ENCODE measurements at regions not wholly inside any gene's neighbourhood (a gene's known extent, or its start where the extent isn't known, plus 50 kb on each side); places are given as distances from the start of the nearest gene placed in this dataset.

DNA sequence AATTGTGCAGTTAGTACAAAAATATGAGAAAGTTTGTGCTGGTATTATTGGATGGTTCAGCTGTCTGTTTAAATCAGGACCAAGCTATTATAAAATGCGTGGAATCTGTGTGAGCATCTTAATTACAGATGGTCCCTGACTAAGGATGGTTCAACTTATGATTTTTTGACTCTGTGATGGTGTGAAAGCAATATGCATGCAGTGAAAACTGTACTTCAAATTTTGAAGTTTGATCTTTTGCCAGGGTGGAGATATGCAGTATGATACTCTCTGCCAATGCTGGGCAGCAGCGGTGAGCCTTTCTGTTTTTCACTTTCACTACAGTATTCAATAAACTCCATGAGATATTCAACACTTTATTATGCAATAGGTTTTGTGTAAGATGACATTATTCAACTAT, 189.3 kb downstream of the CHST1 start:
- H3K4me3 ChIP-seq (replicated peaks; ENCODE audit: insufficient read depth, low read length), result no peak overlapping the region
- no peak overlapping the region for H3K27ac ChIP-seq (replicated peaks)
- H3K27me3 ChIP-seq (ENCODE audit: insufficient read depth, poor library complexity, severe bottlenecking), result no peaks in the 10 kb centered on the region
- no peak for DNase-seq (ENCODE audit: low read depth in 1 of 2, low spot score in 1 of 2)
- TF ChIP-seq SPI1 (IDR thresholded peaks at IDR 0.05; ENCODE audit: borderline replicate concordance, low read depth) (no peak), GABPA (IDR thresholded peaks at IDR 0.05; ENCODE audit: low read depth) (no peak), POLR2AphosphoS5 (IDR thresholded peaks at IDR 0.05; ENCODE audit: low read depth) (no peak)
- TF ChIP-seq, protein P1, sequence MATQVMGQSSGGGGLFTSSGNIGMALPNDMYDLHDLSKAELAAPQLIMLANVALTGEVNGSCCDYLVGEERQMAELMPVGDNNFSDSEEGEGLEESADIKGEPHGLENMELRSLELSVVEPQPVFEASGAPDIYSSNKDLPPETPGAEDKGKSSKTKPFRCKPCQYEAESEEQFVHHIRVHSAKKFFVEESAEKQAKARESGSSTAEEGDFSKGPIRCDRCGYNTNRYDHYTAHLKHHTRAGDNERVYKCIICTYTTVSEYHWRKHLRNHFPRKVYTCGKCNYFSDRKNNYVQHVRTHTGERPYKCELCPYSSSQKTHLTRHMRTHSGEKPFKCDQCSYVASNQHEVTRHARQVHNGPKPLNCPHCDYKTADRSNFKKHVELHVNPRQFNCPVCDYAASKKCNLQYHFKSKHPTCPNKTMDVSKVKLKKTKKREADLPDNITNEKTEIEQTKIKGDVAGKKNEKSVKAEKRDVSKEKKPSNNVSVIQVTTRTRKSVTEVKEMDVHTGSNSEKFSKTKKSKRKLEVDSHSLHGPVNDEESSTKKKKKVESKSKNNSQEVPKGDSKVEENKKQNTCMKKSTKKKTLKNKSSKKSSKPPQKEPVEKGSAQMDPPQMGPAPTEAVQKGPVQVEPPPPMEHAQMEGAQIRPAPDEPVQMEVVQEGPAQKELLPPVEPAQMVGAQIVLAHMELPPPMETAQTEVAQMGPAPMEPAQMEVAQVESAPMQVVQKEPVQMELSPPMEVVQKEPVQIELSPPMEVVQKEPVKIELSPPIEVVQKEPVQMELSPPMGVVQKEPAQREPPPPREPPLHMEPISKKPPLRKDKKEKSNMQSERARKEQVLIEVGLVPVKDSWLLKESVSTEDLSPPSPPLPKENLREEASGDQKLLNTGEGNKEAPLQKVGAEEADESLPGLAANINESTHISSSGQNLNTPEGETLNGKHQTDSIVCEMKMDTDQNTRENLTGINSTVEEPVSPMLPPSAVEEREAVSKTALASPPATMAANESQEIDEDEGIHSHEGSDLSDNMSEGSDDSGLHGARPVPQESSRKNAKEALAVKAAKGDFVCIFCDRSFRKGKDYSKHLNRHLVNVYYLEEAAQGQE (IDR thresholded peaks at IDR 0.05; ENCODE audit: insufficient replicate concordance, low read depth), result no peak
- TF ChIP-seq, protein P2, sequence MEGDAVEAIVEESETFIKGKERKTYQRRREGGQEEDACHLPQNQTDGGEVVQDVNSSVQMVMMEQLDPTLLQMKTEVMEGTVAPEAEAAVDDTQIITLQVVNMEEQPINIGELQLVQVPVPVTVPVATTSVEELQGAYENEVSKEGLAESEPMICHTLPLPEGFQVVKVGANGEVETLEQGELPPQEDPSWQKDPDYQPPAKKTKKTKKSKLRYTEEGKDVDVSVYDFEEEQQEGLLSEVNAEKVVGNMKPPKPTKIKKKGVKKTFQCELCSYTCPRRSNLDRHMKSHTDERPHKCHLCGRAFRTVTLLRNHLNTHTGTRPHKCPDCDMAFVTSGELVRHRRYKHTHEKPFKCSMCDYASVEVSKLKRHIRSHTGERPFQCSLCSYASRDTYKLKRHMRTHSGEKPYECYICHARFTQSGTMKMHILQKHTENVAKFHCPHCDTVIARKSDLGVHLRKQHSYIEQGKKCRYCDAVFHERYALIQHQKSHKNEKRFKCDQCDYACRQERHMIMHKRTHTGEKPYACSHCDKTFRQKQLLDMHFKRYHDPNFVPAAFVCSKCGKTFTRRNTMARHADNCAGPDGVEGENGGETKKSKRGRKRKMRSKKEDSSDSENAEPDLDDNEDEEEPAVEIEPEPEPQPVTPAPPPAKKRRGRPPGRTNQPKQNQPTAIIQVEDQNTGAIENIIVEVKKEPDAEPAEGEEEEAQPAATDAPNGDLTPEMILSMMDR (IDR thresholded peaks at IDR 0.05; ENCODE audit: insufficient read depth, low read length), result no peak

- no peaks in the 10 kb centered on the region for H3K27me3 ChIP-seq (ENCODE audit: insufficient read depth, poor library complexity, severe bottlenecking)
- no peak overlapping the region for H3K27ac ChIP-seq (replicated peaks)
- TF ChIP-seq GABPA (IDR thresholded peaks at IDR 0.05; ENCODE audit: low read depth) (no peak), SPI1 (IDR thresholded peaks at IDR 0.05; ENCODE audit: borderline replicate concordance, low read depth) (no peak), POLR2AphosphoS5 (IDR thresholded peaks at IDR 0.05; ENCODE audit: low read depth) (no peak)
- TF ChIP-seq, protein P1 (IDR thresholded peaks at IDR 0.05; ENCODE audit: insufficient replicate concordance, low read depth), result no peak
- TF ChIP-seq, protein P2 (IDR thresholded peaks at IDR 0.05; ENCODE audit: insufficient read depth, low read length), result no peak
- no peak for DNase-seq (ENCODE audit: low read depth in 1 of 2, low spot score in 1 of 2)
- no peak overlapping the region for H3K4me3 ChIP-seq (replicated peaks; ENCODE audit: insufficient read depth, low read length)
Measured at GRCh38 chr11:45475173-45475572, 189.0 kb upstream of the SYT13 start.

DNA sequence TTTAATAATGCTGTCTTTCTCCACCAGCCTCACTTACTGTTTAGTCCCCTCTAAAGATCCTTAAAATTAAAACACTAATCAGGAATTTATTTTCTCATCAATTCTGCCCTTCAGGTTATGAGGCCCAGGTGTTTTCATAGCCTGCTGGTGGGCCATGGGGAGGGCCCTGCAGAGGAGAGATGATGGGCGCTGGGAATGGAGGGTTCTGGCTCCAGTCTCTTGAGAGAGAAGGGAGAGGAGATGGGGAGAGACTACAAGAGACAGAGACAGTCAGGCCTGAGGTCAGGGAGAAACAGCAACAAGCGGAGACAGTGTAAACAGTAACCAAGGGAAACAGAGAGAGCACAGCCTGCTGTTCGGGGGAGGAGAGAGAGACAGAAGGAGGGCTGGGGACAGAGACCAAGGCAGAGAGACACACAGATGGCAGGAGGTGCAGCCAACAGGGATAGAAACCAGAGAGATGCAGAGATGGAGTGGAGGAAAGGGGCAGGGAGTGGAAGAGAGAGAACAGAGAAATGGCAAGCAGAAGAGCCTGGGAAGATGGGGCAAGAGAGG, 187.3 kb upstream of the SYT13 start:
- Histone ChIP-seq H3K4me3 (replicated peaks; ENCODE audit: insufficient read depth, low read length) (no peak overlapping the region), H3K27ac (replicated peaks) (no peak overlapping the region), H3K27me3 (ENCODE audit: insufficient read depth, poor library complexity, severe bottlenecking) (no peaks in the 10 kb centered on the region)
- no peak for DNase-seq (ENCODE audit: low read depth in 1 of 2, low spot score in 1 of 2)
- TF ChIP-seq POLR2AphosphoS5 (IDR thresholded peaks at IDR 0.05; ENCODE audit: low read depth) (no peak), SPI1 (IDR thresholded peaks at IDR 0.05; ENCODE audit: borderline replicate concordance, low read depth) (no peak), GABPA (IDR thresholded peaks at IDR 0.05; ENCODE audit: low read depth) (no peak)
- TF ChIP-seq, protein P2 (IDR thresholded peaks at IDR 0.05; ENCODE audit: insufficient read depth, low read length), result no peak
- TF ChIP-seq, protein P1 (IDR thresholded peaks at IDR 0.05; ENCODE audit: insufficient replicate concordance, low read depth), result no peak

All from HL-60 (cell line).